Inferior parietal cortex (tissue), 1 donor: ENCODE measurements at regions not wholly inside any gene's neighbourhood (a gene's known extent, or its start where the extent isn't known, plus 50 kb on each side); places are given as distances from the start of the nearest gene placed in this dataset.

Experiments
- DNase-seq: peaks from one replicate; pipeline ENCODE4 v3.0.0-alpha.2; 2016; ENCODE audit errors: extremely low spot score

GRCh38 chr3:113138839-113139743 is 72.3 kb upstream of the BOC start:
- no peak for DNase-seq

GRCh38 chr3:113140876-113141275 is 70.5 kb upstream of the BOC start:
- DNase-seq = no peak

- DNase-seq = no peak
Observed at GRCh38 chr3:113141543-113141942, 69.8 kb upstream of the BOC start.

- DNase-seq = no peak
Observed at GRCh38 chr3:113142476-113142875, 68.9 kb upstream of the BOC start.

GRCh38 chr3:113143353-113143752 is 68.0 kb upstream of the BOC start:
- no peak for DNase-seq

- no peak for DNase-seq
Observed at GRCh38 chr3:113147681-113148261, 63.6 kb upstream of the BOC start.

- no peak for DNase-seq
Observed at GRCh38 chr3:113148284-113148683, 63.1 kb upstream of the BOC start.

GRCh38 chr3:113150250-113150649 is 61.1 kb upstream of the BOC start:
- no peak for DNase-seq

- DNase-seq = no peak
Observed at GRCh38 chr3:113151461-113152031, 59.8 kb upstream of the BOC start.

- no peak for DNase-seq
Observed at GRCh38 chr3:113152849-113153248, 58.5 kb upstream of the BOC start.

GRCh38 chr3:113153499-113154107 is 57.8 kb upstream of the BOC start:
- no peak for DNase-seq

- no peak for DNase-seq
Observed at GRCh38 chr3:113156816-113157333, 54.5 kb upstream of the BOC start.

- DNase-seq = no peak
Observed at GRCh38 chr3:113157408-113158030, 53.8 kb upstream of the BOC start.

GRCh38 chr3:113158171-113158570 is 53.2 kb upstream of the BOC start:
- no peak for DNase-seq
